Activated CD4-positive, alpha-beta T cell treated with anti-CD3 and anti-CD28 coated beads, Interleukin-2, amount 50 U/mL, for 1 hour (primary cell): ENCODE measurements at regions not wholly inside any gene's neighbourhood (a gene's known extent, or its start where the extent isn't known, plus 50 kb on each side); places are given as distances from the start of the nearest gene placed in this dataset.

Experiments used
- DNase-seq: peaks from one replicate; pipeline ENCODE4 v3.0.0-alpha.2; 2020

- no peak for DNase-seq
Measured at GRCh38 chr1:184141361-184141880, 89.9 kb downstream of the TSEN15 start.

GRCh38 chr1:184143449-184143848 lies 91.9 kb downstream of the TSEN15 start:
- no peak for DNase-seq

- DNase-seq: no peak
Measured at GRCh38 chr1:184145083-184145482, 93.6 kb downstream of the TSEN15 start.

GRCh38 chr1:184146202-184146601 lies 94.7 kb downstream of the TSEN15 start:
- DNase-seq: no peak

- DNase-seq: no peak
Measured at GRCh38 chr1:184150776-184151531, 99.4 kb downstream of the TSEN15 start.

GRCh38 chr1:184152434-184152898 lies 100.9 kb downstream of the TSEN15 start:
- no peak for DNase-seq

- no peak for DNase-seq
Measured at GRCh38 chr1:184152974-184153373, 101.4 kb downstream of the TSEN15 start.

- no peak for DNase-seq
Measured at GRCh38 chr1:184153731-184154130, 102.2 kb downstream of the TSEN15 start.

- no peak for DNase-seq
Measured at GRCh38 chr1:184156521-184157393, 105.2 kb downstream of the TSEN15 start.

GRCh38 chr1:184157394-184157742 lies 105.8 kb downstream of the TSEN15 start:
- no peak for DNase-seq

GRCh38 chr1:184158896-184159681 lies 107.6 kb downstream of the TSEN15 start:
- no peak for DNase-seq

GRCh38 chr1:184160236-184160635 lies 108.7 kb downstream of the TSEN15 start:
- no peak for DNase-seq

GRCh38 chr1:184161071-184161698 lies 109.7 kb downstream of the TSEN15 start:
- DNase-seq: no peak

GRCh38 chr1:184162281-184162680 lies 110.8 kb downstream of the TSEN15 start:
- DNase-seq: no peak

- no peak for DNase-seq
Measured at GRCh38 chr1:184163674-184164465, 112.3 kb downstream of the TSEN15 start.

GRCh38 chr1:184164536-184164935 lies 113.0 kb downstream of the TSEN15 start:
- no peak for DNase-seq

GRCh38 chr1:184166485-184166884 lies 115.0 kb downstream of the TSEN15 start:
- DNase-seq: no peak

- DNase-seq: no peak
Measured at GRCh38 chr1:184167352-184167751, 115.8 kb downstream of the TSEN15 start.

- DNase-seq: no peak
Measured at GRCh38 chr1:184170719-184171118, 119.2 kb downstream of the TSEN15 start.

GRCh38 chr1:184176058-184176457 lies 124.5 kb downstream of the TSEN15 start:
- no peak for DNase-seq

- no peak for DNase-seq
Measured at GRCh38 chr1:184181044-184181443, 129.5 kb downstream of the TSEN15 start.

GRCh38 chr1:184183919-184184318 lies 132.4 kb downstream of the TSEN15 start:
- DNase-seq: no peak
